ENCODE measurements at regions not wholly inside any gene's neighbourhood (a gene's known extent, or its start where the extent isn't known, plus 50 kb on each side); places are given as distances from the start of the nearest gene placed in this dataset.

GRCh38 chr3:147007736-147008245 lies 398.6 kb downstream of the ZIC4 start:
- DNase-seq, result no peak

- peak; percentile 60 for DNase-seq
Measured at GRCh38 chr3:147002721-147003120, 397.6 kb upstream of the PLSCR5 start.

- DNase-seq, result no peak
Measured at GRCh38 chr3:147000274-147000673, 395.1 kb upstream of the PLSCR5 start.

GRCh38 chr3:146991907-146992306 lies 386.8 kb upstream of the PLSCR5 start:
- no peak for DNase-seq

GRCh38 chr3:146975476-146975875 lies 370.3 kb upstream of the PLSCR5 start:
- no peak for DNase-seq

GRCh38 chr3:146975032-146975431 lies 369.9 kb upstream of the PLSCR5 start:
- DNase-seq, result no peak

GRCh38 chr3:146974001-146974400 lies 368.9 kb upstream of the PLSCR5 start:
- DNase-seq, result no peak

- peak; percentile 58 for DNase-seq
Measured at GRCh38 chr3:146972726-146973125, 367.6 kb upstream of the PLSCR5 start.

GRCh38 chr3:146970236-146970635 lies 365.1 kb upstream of the PLSCR5 start:
- DNase-seq, result peak; percentile 79

- DNase-seq, result peak; percentile 43
Measured at GRCh38 chr3:146969356-146969755, 364.2 kb upstream of the PLSCR5 start.

- DNase-seq, result peak; percentile 97
Measured at GRCh38 chr3:146968204-146968651, 363.1 kb upstream of the PLSCR5 start.

- DNase-seq, result no peak
Measured at GRCh38 chr3:146967783-146968182, 362.6 kb upstream of the PLSCR5 start.

GRCh38 chr3:146966124-146966523 lies 361.0 kb upstream of the PLSCR5 start:
- DNase-seq, result no peak

- peak; percentile 66 for DNase-seq
Measured at GRCh38 chr3:146953511-146953981, 348.4 kb upstream of the PLSCR5 start.

GRCh38 chr3:146948985-146949384 lies 343.8 kb upstream of the PLSCR5 start:
- DNase-seq, result no peak

- DNase-seq, result no peak
Measured at GRCh38 chr3:146948186-146948585, 343.0 kb upstream of the PLSCR5 start.

- peak; percentile 25 for DNase-seq
Measured at GRCh38 chr3:146929696-146930095, 324.6 kb upstream of the PLSCR5 start.

GRCh38 chr3:146928421-146929059 lies 323.4 kb upstream of the PLSCR5 start:
- no peak for DNase-seq

- no peak for DNase-seq
Measured at GRCh38 chr3:146921693-146922092, 316.5 kb upstream of the PLSCR5 start.

GRCh38 chr3:146914409-146914808 lies 309.3 kb upstream of the PLSCR5 start:
- peak; percentile 28 for DNase-seq

GRCh38 chr3:146912241-146913015 lies 307.3 kb upstream of the PLSCR5 start:
- no peak for DNase-seq

- DNase-seq, result no peak
Measured at GRCh38 chr3:146903927-146904326, 298.8 kb upstream of the PLSCR5 start.

GRCh38 chr3:146899171-146899570 lies 294.0 kb upstream of the PLSCR5 start:
- DNase-seq, result no peak

- no peak for DNase-seq
Measured at GRCh38 chr3:146896711-146897110, 291.6 kb upstream of the PLSCR5 start.
